ENCODE measurements at regions not wholly inside any gene's neighbourhood (a gene's known extent, or its start where the extent isn't known, plus 50 kb on each side); places are given as distances from the start of the nearest gene placed in this dataset.
"Not testable (repeated sequence)": the region's sequence is repeated elsewhere in the genome, so short reads cannot be mapped to it uniquely, and the experiment has no call there.

DNA sequence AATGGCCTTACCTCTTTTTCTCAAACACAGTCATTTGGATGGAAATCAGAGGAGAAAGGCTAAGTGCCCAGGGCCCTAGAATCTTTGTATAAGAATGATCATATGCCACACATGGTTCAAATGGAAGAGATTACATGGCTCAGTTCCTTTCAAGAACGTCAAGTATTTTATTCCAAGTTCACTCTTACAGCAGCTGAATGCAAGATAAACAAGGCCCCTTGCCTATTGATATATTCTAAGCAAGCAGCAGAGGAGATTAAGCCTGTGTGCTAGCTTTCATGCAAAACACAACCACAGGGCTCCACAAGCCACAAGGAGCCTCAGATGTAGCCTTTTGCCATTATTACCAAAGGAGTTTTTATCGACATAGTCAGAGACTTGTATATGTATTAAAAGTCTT is 55.3 kb upstream of the SLCO6A1 start:
- DNase-seq (ENCODE audit: low read depth), result no peak

- no peak for DNase-seq (ENCODE audit: low read depth)
Measured at GRCh38 chr5:102554728-102555127, 55.9 kb upstream of the SLCO6A1 start.

GRCh38 chr5:102561894-102562760 is 63.3 kb upstream of the SLCO6A1 start:
- DNase-seq (ENCODE audit: low read depth), result no peak

DNA sequence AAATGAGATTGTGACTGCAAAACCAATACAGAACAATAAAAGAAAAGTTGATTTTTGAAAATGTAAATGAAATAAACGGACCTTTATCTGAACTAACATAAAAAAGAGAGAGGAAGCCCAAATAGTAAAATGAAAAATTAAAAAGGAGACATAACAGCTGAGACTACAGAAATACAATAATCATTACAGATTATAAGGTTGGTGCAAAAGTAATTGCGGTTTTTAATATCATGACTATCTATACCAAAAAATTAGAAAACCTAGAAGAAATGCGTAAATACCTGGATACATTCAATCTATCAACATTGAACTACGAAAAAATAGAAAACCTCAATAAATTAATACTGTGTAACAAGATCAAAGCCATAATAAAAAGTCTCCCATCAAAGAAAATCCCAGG is 71.9 kb upstream of the SLCO6A1 start:
- no peak for DNase-seq (ENCODE audit: low read depth)

GRCh38 chr5:102578362-102578761 is 79.6 kb upstream of the SLCO6A1 start:
- no peak for DNase-seq (ENCODE audit: low read depth)

GRCh38 chr5:102579379-102579778 is 80.6 kb upstream of the SLCO6A1 start:
- DNase-seq (ENCODE audit: low read depth), result no peak

GRCh38 chr5:102581011-102581410 is 82.2 kb upstream of the SLCO6A1 start:
- DNase-seq (ENCODE audit: low read depth), result no peak

DNA sequence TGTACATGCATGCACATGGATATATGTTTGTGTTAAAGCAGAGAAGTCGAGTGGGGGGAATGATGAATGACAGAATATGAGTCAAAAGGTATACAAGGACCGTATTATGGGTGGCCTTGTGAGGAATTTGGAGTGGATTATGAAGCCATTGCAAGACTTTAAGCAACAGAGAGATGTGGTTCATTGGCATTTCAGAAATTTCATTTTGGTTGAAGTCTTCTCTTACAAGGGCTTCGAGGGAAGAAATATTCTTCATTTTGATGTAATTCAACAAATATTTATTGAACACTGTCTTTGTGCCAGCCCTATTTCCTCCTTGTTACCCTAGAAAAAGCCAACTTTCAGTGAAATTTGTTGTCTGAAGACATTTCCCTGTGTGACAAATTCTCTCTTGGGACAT is 83.9 kb upstream of the SLCO6A1 start:
- DNase-seq (ENCODE audit: low read depth), result no peak

GRCh38 chr5:102583276-102584124 is 84.7 kb upstream of the SLCO6A1 start:
- DNase-seq (ENCODE audit: low read depth), result no peak

DNA sequence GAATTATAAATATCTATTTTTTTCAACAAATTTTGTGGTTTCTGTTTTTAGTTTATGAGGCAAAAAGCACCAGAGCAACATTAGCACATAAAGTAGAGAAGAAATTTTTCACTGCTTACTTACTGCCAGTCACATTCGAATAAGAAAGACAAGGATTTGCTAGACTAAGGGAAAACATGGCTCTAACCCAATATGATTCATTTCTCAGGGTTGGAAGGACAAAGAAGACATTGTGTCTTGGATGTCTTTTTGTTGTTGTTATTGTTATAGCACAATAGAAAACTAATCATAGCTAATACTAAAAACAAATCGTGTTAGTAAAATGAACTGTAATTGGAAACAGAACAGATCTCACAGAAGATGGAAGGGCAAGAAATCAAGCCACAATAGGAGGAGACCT is 90.9 kb upstream of the SLCO6A1 start:
- DNase-seq (ENCODE audit: low read depth), result no peak

- no peak for DNase-seq (ENCODE audit: low read depth)
Measured at GRCh38 chr5:102590467-102590866, 91.7 kb upstream of the SLCO6A1 start.

GRCh38 chr5:102591650-102592049 is 92.8 kb upstream of the SLCO6A1 start:
- no peak for DNase-seq (ENCODE audit: low read depth)

DNA sequence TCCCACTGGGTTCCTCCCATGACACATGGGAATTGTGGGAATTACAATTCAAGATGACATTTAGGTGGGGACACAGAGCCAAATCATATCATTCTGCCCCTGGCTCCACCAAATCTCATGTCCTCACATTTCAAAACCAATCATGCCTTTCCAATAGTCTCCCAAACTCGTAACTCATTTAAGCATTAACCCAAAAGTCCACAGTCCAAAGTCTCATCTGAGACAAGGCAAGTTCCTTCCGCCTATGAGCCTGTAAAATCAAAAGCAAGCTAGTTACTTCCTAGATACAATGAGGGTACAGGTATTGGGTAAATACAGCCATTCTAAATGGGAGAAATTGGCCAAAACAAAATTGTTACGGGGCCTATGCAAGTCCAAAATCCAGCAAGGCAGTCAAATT is 93.8 kb upstream of the SLCO6A1 start:
- not testable (repeated sequence) for DNase-seq (ENCODE audit: low read depth)

DNA sequence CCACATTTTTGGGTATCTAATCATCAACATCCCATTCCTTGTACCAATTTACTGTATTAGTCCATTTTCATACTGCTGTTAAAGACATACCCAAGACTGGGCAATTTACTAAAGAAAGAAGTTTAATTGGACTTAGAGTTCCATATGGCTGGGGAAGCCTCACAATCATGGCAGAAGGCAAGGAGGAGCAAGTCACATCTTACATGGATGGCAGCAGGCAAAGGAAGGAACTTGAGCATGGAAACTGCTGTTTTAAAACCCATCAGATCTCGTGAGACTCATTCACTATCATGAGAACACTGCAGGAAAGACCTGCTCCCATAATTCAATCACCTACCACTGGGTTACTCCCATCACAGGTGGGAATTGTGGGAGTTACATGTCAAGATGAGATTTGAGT is 95.4 kb upstream of the SLCO6A1 start:
- no peak for DNase-seq (ENCODE audit: low read depth)

GRCh38 chr5:102595332-102595731 is 96.5 kb upstream of the SLCO6A1 start:
- DNase-seq (ENCODE audit: low read depth), result no peak

DNA sequence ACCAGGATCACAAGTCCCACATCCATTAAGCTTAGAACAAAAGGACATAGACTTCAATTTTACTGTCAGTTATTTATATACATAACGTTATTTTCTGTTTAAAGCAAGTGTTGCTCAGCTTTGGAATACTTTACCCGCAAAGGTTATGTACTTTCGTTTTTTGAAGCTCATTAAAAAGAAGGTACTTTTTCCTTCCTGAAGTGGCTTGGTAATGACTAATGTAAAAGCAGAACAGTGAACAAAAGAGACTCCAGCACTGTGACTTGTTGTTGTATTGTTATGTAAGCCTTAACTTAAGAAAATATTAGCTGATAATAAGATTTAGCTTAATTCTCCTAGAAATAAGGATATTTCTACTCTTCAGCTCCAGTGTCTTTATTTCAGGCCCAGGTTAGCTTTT is 97.3 kb upstream of the SLCO6A1 start:
- no peak for DNase-seq (ENCODE audit: low read depth)

DNA sequence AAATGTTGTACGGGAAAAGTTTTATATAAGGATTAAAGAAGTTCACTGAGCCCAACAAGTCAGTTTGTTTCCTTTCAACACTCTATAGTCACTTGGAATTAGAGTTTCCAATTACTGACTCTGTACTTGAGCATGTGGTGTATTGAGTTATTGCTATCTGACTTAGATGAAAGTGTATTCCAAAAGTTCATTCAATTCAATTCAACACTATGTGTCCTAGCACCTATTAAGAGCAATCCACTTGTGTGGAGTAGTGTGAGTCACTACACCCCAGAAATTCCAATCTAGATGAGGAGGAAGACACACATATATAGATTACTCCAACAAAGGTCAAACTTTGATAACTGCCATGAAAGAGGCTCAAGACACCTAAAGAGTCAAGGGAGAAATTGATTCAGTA is 98.2 kb upstream of the SLCO6A1 start:
- DNase-seq (ENCODE audit: low read depth), result no peak

- no peak for DNase-seq (ENCODE audit: low read depth)
Measured at GRCh38 chr5:102599289-102599688, 100.5 kb upstream of the SLCO6A1 start.

- no peak for DNase-seq (ENCODE audit: low read depth)
Measured at GRCh38 chr5:102600964-102601363, 102.2 kb upstream of the SLCO6A1 start.

DNA sequence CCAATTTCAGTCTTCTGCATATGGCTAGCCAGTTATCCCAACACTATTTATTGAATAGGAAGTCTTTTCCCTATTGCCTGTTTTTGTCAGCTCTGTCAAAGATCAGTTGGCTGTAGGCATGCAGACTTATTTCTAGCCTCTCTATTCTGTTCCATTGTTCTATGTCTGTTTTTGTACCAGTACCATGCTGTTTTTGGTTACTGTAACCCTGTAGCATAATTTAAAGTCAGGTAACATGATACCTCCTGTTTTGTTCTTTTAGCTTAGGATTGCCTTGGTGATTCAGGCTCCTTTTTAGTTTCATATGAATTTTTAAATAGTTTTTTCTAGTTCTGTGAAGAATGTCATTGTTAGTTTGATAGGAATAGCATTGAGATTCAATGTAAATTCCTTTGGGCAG is 104.9 kb upstream of the SLCO6A1 start:
- no peak for DNase-seq (ENCODE audit: low read depth)

GRCh38 chr5:102608414-102608813 is 109.6 kb upstream of the SLCO6A1 start:
- no peak for DNase-seq (ENCODE audit: low read depth)

- DNase-seq (ENCODE audit: low read depth), result no peak
Measured at GRCh38 chr5:102611312-102611711, 112.5 kb upstream of the SLCO6A1 start.

GRCh38 chr5:102613661-102614060 is 114.9 kb upstream of the SLCO6A1 start:
- no peak for DNase-seq (ENCODE audit: low read depth)

Measured in stimulated activated CD8-positive, alpha-beta memory T cell treated with anti-CD3 and anti-CD28 coated beads, Interleukin-7, amount 100 ng/mL, for 24 hours (primary cell).